ENCODE measurements at regions not wholly inside any gene's neighbourhood (a gene's known extent, or its start where the extent isn't known, plus 50 kb on each side); places are given as distances from the start of the nearest gene placed in this dataset.
A peak's percentile ranks its signal among the peaks of the same experiment; 100 is the strongest.

DNA sequence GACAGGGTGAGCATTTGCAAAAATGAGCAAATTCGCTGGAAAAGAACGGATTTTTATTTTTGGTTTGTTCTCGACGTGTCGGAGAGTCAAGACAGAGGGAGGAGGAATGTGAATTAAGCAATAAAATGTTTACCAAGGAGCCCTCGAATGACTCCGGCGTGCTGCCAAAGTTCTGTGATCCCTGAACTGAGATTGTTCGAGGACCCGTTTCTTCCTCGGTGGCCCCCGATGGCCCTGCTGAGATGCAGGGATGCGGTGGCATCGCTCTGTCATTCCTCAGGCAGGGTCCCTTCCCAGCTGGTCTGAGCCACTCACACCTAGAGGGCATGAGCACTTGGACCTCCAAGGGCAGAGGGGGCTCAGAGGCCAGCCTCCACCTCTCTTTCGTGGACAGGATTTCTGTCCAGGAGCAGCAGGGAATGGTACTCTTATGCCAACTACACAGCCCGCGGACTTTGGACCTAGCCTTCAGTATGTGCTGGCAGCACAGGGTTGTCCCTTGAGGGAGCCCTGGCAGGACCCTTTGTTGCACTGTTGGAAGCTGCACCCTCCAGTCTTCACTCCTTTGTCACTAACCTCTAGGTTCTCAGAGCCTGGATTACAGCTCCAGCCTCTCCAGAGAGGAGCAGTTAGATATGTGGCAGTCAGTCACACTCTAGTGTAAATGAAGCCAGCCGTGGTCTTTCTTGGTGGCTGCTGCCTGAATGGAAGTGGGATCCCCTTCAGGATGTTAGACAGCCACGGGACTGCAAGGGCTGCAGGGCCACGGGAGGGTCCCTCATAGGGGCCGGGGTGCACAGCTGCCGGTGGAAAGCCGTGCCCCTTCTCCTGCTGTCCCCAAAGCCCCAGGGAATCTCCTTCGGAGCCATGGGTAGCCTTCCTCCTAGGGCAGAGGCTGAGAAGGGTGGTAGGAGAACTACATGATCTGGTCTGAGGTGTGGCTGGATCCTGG is 109.4 kb upstream of the ANO1 start:
- BruUV-seq (replicated peaks), result no TSS peak
- DNase-seq (ENCODE audit: low read depth, low spot score) (no peak), ATAC-seq (no peak)
- RAD21 ChIA-PET (ENCODE audit: low non-redundant PET in 1 of 2, low total read pairs in 2 of 2, uncharacterized antibody in 2 of 2, unreplicated experiment in 2 of 2), result no interaction called here
- Histone ChIP-seq H3K79me2 (ENCODE audit: insufficient read depth, low read length) (no peaks in the 10 kb centered on the region), H3K9me3 (ENCODE audit: control insufficient read depth in 1 of 2, insufficient read depth in 1 of 2, low read depth in 1 of 2, low read length in 2 of 2) (no peaks in the 10 kb centered on the region), H3K4me3 (replicated peaks in 1 of 2; ENCODE audit: low read depth in 1 of 2, low read length in 2 of 2) (no peak overlapping the region), H3K4me1 (ENCODE audit: control insufficient read depth in 1 of 2, insufficient read depth in 2 of 2, low read length in 2 of 2) (peaks cover 4 to 27% of the 10 kb centered on the region in 2 experiments; a peak in 3 of 4 replicates), H3K4me2 (ENCODE audit: low read length) (no peak overlapping the region), H4K20me1 (ENCODE audit: insufficient read depth) (no peaks in the 10 kb centered on the region), H2AFZ (ENCODE audit: low read depth, low read length, poor library complexity, severe bottlenecking) (no peak overlapping the region), H3K27ac (ENCODE audit: low read depth, low read length) (no peak overlapping the region), H3K9ac (ENCODE audit: low read length) (no peak overlapping the region), H3K27me3 (ENCODE audit: insufficient read depth, low read length) (no peaks in the 10 kb centered on the region), H3K9me2 (ENCODE audit: insufficient read depth) (no peaks in the 10 kb centered on the region), H3K36me3 (ENCODE audit: control insufficient read depth in 1 of 2, insufficient read depth in 2 of 2, low read length in 2 of 2) (no peaks in the 10 kb centered on the region)
- CTCF ChIA-PET, result no interaction called here
- intact Hi-C loops (cut with micrococcal nuclease), result no loop called here
- POLR2A ChIA-PET, result no interaction called here
- TF ChIP-seq FOSL1 (IDR thresholded peaks at IDR 0.05; ENCODE audit: low read depth), result no peak
- no peak for TF ChIP-seq SIN3A (IDR thresholded peaks at IDR 0.05; ENCODE audit: low read depth)
- no peak for TF ChIP-seq YY1 (IDR thresholded peaks at IDR 0.05; ENCODE audit: extremely low read depth, insufficient replicate concordance, low read depth, low read length)
- TF ChIP-seq POLR2AphosphoS5 (IDR thresholded peaks at IDR 0.05; ENCODE audit: low read depth, low read length), result no peak
- TF ChIP-seq CEBPB (IDR thresholded peaks at IDR 0.05; ENCODE audit: low read depth), result no peak
- TF ChIP-seq SRF (IDR thresholded peaks at IDR 0.05; ENCODE audit: low read depth), result no peak

DNA sequence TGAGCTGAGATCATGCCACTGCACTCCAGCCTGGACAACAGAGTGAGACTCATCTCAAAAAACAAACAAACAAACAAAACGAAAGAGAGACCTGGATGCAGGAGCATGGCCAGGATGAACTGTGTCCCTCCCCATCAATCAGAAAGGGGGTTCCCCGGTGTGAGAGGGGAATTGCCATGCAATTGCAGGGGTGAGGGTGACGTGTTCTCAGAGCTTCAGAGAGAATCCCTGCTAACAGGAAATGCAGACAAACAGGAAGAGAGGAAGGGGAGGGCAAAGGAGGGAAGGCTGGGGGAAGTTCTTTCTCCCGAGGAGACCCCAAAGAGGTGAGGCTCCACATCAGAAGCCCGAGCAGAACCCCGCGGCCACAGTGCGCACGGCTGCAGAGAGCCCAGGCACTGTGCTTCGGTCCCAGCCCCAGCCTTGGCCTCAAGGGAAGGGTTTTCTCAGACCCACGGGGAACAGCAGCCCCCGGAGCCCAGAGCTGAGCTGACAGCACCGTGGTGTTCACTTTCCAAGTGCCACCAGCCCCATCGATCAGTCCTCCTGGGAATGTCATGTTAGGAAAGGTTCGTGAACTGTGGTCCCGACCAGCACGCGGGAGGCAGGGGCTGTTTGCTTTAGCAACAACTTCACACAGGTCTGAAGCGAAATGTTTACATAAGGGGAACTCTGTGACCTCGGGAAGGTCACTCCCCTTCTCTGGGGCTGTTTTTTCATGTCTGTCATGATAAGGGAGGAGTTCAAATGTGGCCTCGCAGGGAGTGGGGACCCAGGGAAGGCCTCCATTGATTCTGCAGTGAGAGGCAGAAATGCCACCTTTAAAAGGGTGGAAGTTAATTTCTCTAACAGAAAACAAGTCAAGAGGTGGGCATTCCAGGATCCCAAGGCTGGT is 108.0 kb upstream of the ANO1 start:
- intact Hi-C loops (cut with micrococcal nuclease), result no loop called here
- no peaks in the 10 kb centered on the region for H3K9me2 ChIP-seq (ENCODE audit: insufficient read depth)
- BruUV-seq (replicated peaks), result no TSS peak
- H3K36me3 ChIP-seq (ENCODE audit: control insufficient read depth in 1 of 2, insufficient read depth in 2 of 2, low read length in 2 of 2), result no peaks in the 10 kb centered on the region
- no peaks in the 10 kb centered on the region for H3K9me3 ChIP-seq (ENCODE audit: control insufficient read depth in 1 of 2, insufficient read depth in 1 of 2, low read depth in 1 of 2, low read length in 2 of 2)
- ChIA-PET POLR2A (no interaction called here), CTCF (no interaction called here), RAD21 (ENCODE audit: low non-redundant PET in 1 of 2, low total read pairs in 2 of 2, uncharacterized antibody in 2 of 2, unreplicated experiment in 2 of 2) (no interaction called here)
- DNase-seq (ENCODE audit: low read depth, low spot score) (no peak), ATAC-seq (no peak)
- H2AFZ ChIP-seq (ENCODE audit: low read depth, low read length, poor library complexity, severe bottlenecking), result peak overlapping the region; percentile 61
- H3K4me1 ChIP-seq (ENCODE audit: control insufficient read depth in 1 of 2, insufficient read depth in 2 of 2, low read length in 2 of 2), result peaks cover 4 to 27% of the 10 kb centered on the region in 2 experiments; a peak in 3 of 4 replicates
- no peak overlapping the region for H3K27ac ChIP-seq (ENCODE audit: low read depth, low read length)
- H4K20me1 ChIP-seq (ENCODE audit: insufficient read depth), result no peaks in the 10 kb centered on the region
- H3K4me3 ChIP-seq (replicated peaks in 1 of 2; ENCODE audit: low read depth in 1 of 2, low read length in 2 of 2), result no peak overlapping the region
- H3K79me2 ChIP-seq (ENCODE audit: insufficient read depth, low read length), result no peaks in the 10 kb centered on the region
- no peak overlapping the region for H3K9ac ChIP-seq (ENCODE audit: low read length)
- no peaks in the 10 kb centered on the region for H3K27me3 ChIP-seq (ENCODE audit: insufficient read depth, low read length)
- no peak overlapping the region for H3K4me2 ChIP-seq (ENCODE audit: low read length)
- TF ChIP-seq ZNF274 (IDR thresholded peaks at IDR 0.05; ENCODE audit: low read depth, low read length), result no peak
- TF ChIP-seq, protein P1, sequence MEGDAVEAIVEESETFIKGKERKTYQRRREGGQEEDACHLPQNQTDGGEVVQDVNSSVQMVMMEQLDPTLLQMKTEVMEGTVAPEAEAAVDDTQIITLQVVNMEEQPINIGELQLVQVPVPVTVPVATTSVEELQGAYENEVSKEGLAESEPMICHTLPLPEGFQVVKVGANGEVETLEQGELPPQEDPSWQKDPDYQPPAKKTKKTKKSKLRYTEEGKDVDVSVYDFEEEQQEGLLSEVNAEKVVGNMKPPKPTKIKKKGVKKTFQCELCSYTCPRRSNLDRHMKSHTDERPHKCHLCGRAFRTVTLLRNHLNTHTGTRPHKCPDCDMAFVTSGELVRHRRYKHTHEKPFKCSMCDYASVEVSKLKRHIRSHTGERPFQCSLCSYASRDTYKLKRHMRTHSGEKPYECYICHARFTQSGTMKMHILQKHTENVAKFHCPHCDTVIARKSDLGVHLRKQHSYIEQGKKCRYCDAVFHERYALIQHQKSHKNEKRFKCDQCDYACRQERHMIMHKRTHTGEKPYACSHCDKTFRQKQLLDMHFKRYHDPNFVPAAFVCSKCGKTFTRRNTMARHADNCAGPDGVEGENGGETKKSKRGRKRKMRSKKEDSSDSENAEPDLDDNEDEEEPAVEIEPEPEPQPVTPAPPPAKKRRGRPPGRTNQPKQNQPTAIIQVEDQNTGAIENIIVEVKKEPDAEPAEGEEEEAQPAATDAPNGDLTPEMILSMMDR (IDR thresholded peaks at IDR 0.05 in 2 of 3, conservative IDR thresholded peaks at IDR 0.05 in 1 of 3; ENCODE audit: borderline replicate concordance in 1 of 3, insufficient read depth in 1 of 3, low read depth in 2 of 3, low read length in 2 of 3), result no peak
- TF ChIP-seq YY1 (IDR thresholded peaks at IDR 0.05; ENCODE audit: extremely low read depth, insufficient replicate concordance, low read depth, low read length), result no peak
- TF ChIP-seq POLR2A (IDR thresholded peaks at IDR 0.05; ENCODE audit: borderline replicate concordance, extremely low read depth, insufficient read depth, insufficient read length), result no peak
- no peak for TF ChIP-seq CBX3 (IDR thresholded peaks at IDR 0.05; ENCODE audit: low read depth)
- TF ChIP-seq SIN3A (IDR thresholded peaks at IDR 0.05; ENCODE audit: low read depth), result no peak
- TF ChIP-seq POLR2AphosphoS5 (IDR thresholded peaks at IDR 0.05; ENCODE audit: low read depth, low read length), result no peak
- TF ChIP-seq CEBPB (IDR thresholded peaks at IDR 0.05; ENCODE audit: low read depth), result no peak
- TF ChIP-seq EZH2phosphoT487 (IDR thresholded peaks at IDR 0.05; ENCODE audit: borderline replicate concordance), result no peak
- TF ChIP-seq, protein P2, sequence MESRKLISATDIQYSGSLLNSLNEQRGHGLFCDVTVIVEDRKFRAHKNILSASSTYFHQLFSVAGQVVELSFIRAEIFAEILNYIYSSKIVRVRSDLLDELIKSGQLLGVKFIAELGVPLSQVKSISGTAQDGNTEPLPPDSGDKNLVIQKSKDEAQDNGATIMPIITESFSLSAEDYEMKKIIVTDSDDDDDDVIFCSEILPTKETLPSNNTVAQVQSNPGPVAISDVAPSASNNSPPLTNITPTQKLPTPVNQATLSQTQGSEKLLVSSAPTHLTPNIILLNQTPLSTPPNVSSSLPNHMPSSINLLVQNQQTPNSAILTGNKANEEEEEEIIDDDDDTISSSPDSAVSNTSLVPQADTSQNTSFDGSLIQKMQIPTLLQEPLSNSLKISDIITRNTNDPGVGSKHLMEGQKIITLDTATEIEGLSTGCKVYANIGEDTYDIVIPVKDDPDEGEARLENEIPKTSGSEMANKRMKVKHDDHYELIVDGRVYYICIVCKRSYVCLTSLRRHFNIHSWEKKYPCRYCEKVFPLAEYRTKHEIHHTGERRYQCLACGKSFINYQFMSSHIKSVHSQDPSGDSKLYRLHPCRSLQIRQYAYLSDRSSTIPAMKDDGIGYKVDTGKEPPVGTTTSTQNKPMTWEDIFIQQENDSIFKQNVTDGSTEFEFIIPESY (IDR thresholded peaks at IDR 0.05; ENCODE audit: extremely low read depth, insufficient replicate concordance, low read length), result no peak
- no peak for TF ChIP-seq FOSL1 (IDR thresholded peaks at IDR 0.05; ENCODE audit: low read depth)

Measured in HCT116 (cell line).